WTC11 (cell line): ENCODE measurements at regions not wholly inside any gene's neighbourhood (a gene's known extent, or its start where the extent isn't known, plus 50 kb on each side); places are given as distances from the start of the nearest gene placed in this dataset.

ENCODE experiments used
- ATAC-seq: fragments of 200-7000 bp; cut with Tn5 transposase; 2 replicates; pipeline ENCODE4 v1.10.0; 2021; ENCODE audit warnings: mild to moderate bottlenecking, moderate library complexity
- CTCF ChIA-PET: fragments of 300-600 bp; sonication (Branson Sonifier 250); formaldehyde crosslinking; loops from one replicate; lab custom pipeline; 2021; ENCODE audit warnings: antibody characterized with exemption; lab: Charles Lee
- POLR2A ChIA-PET: fragments of 350-600 bp; sonication (Branson Sonifier 250); formaldehyde crosslinking; loops from one replicate; lab custom pipeline; 2021; ENCODE audit warnings: antibody characterized with exemption; lab: Charles Lee
- DNase-seq: peaks from one replicate; pipeline ENCODE4 v3.0.0; 2021; ENCODE audit warnings: low spot score
- H3K27ac Mint-ChIP-seq: 2 replicates; pipeline ENCODE4 v1.8.0; 2021; ENCODE audit warnings: mixed read lengths
- H3K27me3 Mint-ChIP-seq: 2 replicates; pipeline ENCODE4 v1.8.0; 2021; ENCODE audit warnings: low read depth, mild to moderate bottlenecking, moderate library complexity, mixed read lengths
- H3K36me3 Mint-ChIP-seq: 2 replicates; pipeline ENCODE4 v1.8.0; 2021; ENCODE audit warnings: mixed read lengths
- H3K4me1 Mint-ChIP-seq: 2 replicates; pipeline ENCODE4 v1.8.0; 2022; ENCODE audit warnings: mixed read lengths
- H3K4me3 Mint-ChIP-seq: 2 replicates; pipeline ENCODE4 v1.8.0; 2021; ENCODE audit warnings: mild to moderate bottlenecking, moderate library complexity, mixed read lengths
- H3K9me3 Mint-ChIP-seq: 2 replicates; pipeline ENCODE4 v1.8.0; 2021; ENCODE audit warnings: mixed read lengths
- ATF1 ChIP-seq: sonication (generic); formaldehyde crosslinking; IDR thresholded peaks from 2 replicates; pipeline ENCODE4 v1.8.1; 2023; ENCODE audit warnings: mild to moderate bottlenecking, moderate library complexity, missing genetic modification reagents
- FOXP1 ChIP-seq: sonication (generic); formaldehyde crosslinking; IDR thresholded peaks from 2 replicates; pipeline ENCODE4 v1.8.0; 2022; ENCODE audit warnings: missing genetic modification reagents, mild to moderate bottlenecking, moderate library complexity, borderline replicate concordance
- GABPB1 ChIP-seq: sonication (generic); formaldehyde crosslinking; IDR thresholded peaks from 2 replicates; pipeline ENCODE4 v1.8.1; 2023; ENCODE audit warnings: mild to moderate bottlenecking, missing genetic modification reagents
- GTF2I ChIP-seq: fragments of 250-450 bp; sonication (Bioruptor Pico); conservative IDR thresholded peaks from 2 replicates; pipeline ENCODE4 v1.4.0; 2021; ENCODE audit warnings: mild to moderate bottlenecking
- JUN ChIP-seq: sonication (generic); formaldehyde crosslinking; IDR thresholded peaks from 2 replicates; pipeline ENCODE4 v1.8.0; 2023; ENCODE audit warnings: mild to moderate bottlenecking, missing genetic modification reagents
- KAT7 ChIP-seq: sonication (generic); formaldehyde crosslinking; IDR thresholded peaks from 2 replicates; pipeline ENCODE4 v1.8.1; 2023; ENCODE audit warnings: missing genetic modification reagents, mild to moderate bottlenecking, borderline replicate concordance
- MXD4 ChIP-seq: fragments of 250-450 bp; sonication (Bioruptor Pico); IDR thresholded peaks from 2 replicates; pipeline ENCODE4 v1.8.0; 2021; ENCODE audit warnings: mild to moderate bottlenecking, moderate library complexity, borderline replicate concordance
- MYBL2 ChIP-seq: sonication (generic); formaldehyde crosslinking; IDR thresholded peaks from 2 replicates; pipeline ENCODE4 v1.8.1; 2023; ENCODE audit warnings: mild to moderate bottlenecking, moderate library complexity, missing genetic modification reagents
- NR1H2 ChIP-seq: sonication (generic); formaldehyde crosslinking; IDR thresholded peaks from 2 replicates; pipeline ENCODE4 v1.9.0; 2021; ENCODE audit warnings: mild to moderate bottlenecking, moderate library complexity, missing genetic modification reagents
- NR2C2 ChIP-seq: sonication (generic); formaldehyde crosslinking; IDR thresholded peaks from 2 replicates; pipeline ENCODE4 v1.8.0; 2022; ENCODE audit warnings: mild to moderate bottlenecking, missing genetic modification reagents
- NR3C1 ChIP-seq: sonication (generic); formaldehyde crosslinking; conservative IDR thresholded peaks from 2 replicates; pipeline ENCODE4 v1.8.1; 2023; ENCODE audit warnings: low read depth, mild to moderate bottlenecking, missing genetic modification reagents
- OVOL2 ChIP-seq: fragments of 250-450 bp; sonication (Bioruptor Pico); IDR thresholded peaks from 2 replicates; pipeline ENCODE4 v1.9.0; 2021; ENCODE audit warnings: mild to moderate bottlenecking, borderline replicate concordance
- PRRX2 ChIP-seq: fragments of 250-450 bp; sonication (Bioruptor Pico); IDR thresholded peaks from 2 replicates; pipeline ENCODE4 v1.8.0; 2021; ENCODE audit warnings: mild to moderate bottlenecking
- SMAD3 ChIP-seq: sonication (generic); formaldehyde crosslinking; IDR thresholded peaks from 2 replicates; pipeline ENCODE4 v1.8.0; 2022; ENCODE audit warnings: missing genetic modification reagents, mild to moderate bottlenecking, borderline replicate concordance
- SP1 ChIP-seq: sonication (generic); formaldehyde crosslinking; conservative IDR thresholded peaks from 2 replicates; pipeline ENCODE4 v1.8.1; 2022; ENCODE audit warnings: missing genetic modification reagents
- TF ChIP-seq, protein P1 (sequence below): sonication (generic); formaldehyde crosslinking; IDR thresholded peaks from 2 replicates; pipeline ENCODE4 v1.8.0; 2022; ENCODE audit warnings: missing genetic modification reagents
- TF ChIP-seq, protein P2 (sequence below): fragments of 250-450 bp; sonication (Bioruptor Pico); IDR thresholded peaks from 2 replicates; pipeline ENCODE4 v1.9.0; 2021; ENCODE audit warnings: mild to moderate bottlenecking
- TF ChIP-seq, protein P3 (sequence below): sonication (generic); formaldehyde crosslinking; IDR thresholded peaks from 2 replicates; pipeline ENCODE4 v1.8.1; 2023; ENCODE audit warnings: mild to moderate bottlenecking, missing genetic modification reagents
- TF ChIP-seq, protein P4 (sequence below): sonication (generic); formaldehyde crosslinking; IDR thresholded peaks from 2 replicates; pipeline ENCODE4 v1.8.0; 2022; ENCODE audit warnings: mild to moderate bottlenecking, missing genetic modification reagents
- TF ChIP-seq, protein P5 (sequence below): fragments of 250-450 bp; sonication (Bioruptor Pico); IDR thresholded peaks from 2 replicates; pipeline ENCODE4 v1.9.0; 2021; ENCODE audit warnings: mild to moderate bottlenecking, borderline replicate concordance
- TF ChIP-seq, protein P6 (sequence below): sonication (generic); formaldehyde crosslinking; conservative IDR thresholded peaks from 2 replicates; pipeline ENCODE4 v1.8.1; 2022; ENCODE audit warnings: mild to moderate bottlenecking, missing genetic modification reagents

DNA sequence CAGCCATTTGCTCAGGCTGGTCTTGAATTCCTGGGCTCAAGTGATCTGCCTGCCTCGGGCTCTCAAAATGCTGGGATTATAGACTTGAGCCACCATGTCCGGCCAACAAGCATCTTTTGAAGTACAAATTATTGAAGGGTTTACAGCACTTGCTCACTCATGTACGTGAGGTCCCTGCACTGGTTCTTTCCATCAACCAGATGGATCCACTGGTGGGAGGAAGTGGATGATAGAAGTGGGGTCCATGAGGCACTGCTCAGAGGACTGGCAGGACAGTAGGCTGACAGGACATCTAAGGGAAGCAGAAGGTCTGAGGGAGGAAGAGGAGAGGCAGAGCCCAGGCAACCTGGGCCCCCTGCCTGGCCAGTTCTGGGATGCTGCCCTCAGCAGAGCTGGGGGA is 109.2 kb upstream of the NXT1 start:
- POLR2A ChIA-PET, result no interaction called here
- Mint-ChIP-seq H3K27ac (no peak overlapping the region), H3K4me1 (no peaks in the 10 kb centered on the region), H3K4me3 (no peak overlapping the region), H3K9me3 (peaks cover 10% of the 10 kb centered on the region)
- ATAC-seq, result no peak
- no peak for DNase-seq
- TF ChIP-seq GABPB1 (no peak), ATF1 (CRISPR knock-in tag) (no peak), SP1 (CRISPR knock-in tag) (no peak), KAT7 (CRISPR knock-in tag) (no peak), NR3C1 (CRISPR knock-in tag) (no peak)
- TF ChIP-seq, all 79 proteins: peak for 0
- Mint-ChIP-seq H3K27me3 (peaks cover 18% of the 10 kb centered on the region), H3K36me3 (no peaks in the 10 kb centered on the region)
- CTCF ChIA-PET, result no interaction called here

DNA sequence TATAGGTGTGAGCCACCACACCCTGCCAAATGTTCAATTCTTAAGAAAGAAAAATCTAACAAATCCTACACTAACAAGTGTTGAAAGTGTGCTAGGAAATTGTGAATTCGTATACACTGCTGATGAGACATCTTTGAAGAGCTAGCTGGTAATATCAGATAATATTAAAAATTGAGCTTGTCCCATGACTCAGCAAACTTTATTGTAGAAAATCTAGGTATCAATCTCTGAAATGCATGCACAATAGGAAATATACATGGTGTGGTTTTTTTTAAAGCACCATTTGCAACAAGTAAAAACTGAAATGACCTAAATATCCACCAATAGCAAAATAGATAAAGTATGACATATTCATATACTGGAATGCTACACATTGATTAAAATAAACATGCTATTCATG is 110.1 kb upstream of the NXT1 start:
- TF ChIP-seq, protein P1, sequence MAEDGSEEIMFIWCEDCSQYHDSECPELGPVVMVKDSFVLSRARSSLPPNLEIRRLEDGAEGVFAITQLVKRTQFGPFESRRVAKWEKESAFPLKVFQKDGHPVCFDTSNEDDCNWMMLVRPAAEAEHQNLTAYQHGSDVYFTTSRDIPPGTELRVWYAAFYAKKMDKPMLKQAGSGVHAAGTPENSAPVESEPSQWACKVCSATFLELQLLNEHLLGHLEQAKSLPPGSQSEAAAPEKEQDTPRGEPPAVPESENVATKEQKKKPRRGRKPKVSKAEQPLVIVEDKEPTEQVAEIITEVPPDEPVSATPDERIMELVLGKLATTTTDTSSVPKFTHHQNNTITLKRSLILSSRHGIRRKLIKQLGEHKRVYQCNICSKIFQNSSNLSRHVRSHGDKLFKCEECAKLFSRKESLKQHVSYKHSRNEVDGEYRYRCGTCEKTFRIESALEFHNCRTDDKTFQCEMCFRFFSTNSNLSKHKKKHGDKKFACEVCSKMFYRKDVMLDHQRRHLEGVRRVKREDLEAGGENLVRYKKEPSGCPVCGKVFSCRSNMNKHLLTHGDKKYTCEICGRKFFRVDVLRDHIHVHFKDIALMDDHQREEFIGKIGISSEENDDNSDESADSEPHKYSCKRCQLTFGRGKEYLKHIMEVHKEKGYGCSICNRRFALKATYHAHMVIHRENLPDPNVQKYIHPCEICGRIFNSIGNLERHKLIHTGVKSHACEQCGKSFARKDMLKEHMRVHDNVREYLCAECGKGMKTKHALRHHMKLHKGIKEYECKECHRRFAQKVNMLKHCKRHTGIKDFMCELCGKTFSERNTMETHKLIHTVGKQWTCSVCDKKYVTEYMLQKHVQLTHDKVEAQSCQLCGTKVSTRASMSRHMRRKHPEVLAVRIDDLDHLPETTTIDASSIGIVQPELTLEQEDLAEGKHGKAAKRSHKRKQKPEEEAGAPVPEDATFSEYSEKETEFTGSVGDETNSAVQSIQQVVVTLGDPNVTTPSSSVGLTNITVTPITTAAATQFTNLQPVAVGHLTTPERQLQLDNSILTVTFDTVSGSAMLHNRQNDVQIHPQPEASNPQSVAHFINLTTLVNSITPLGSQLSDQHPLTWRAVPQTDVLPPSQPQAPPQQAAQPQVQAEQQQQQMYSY (CRISPR knock-in tag), result no peak
- TF ChIP-seq NR2C2 (no peak), SMAD3 (no peak), MXD4 (CRISPR knock-in tag) (no peak), FOXP1 (CRISPR knock-in tag) (no peak), OVOL2 (CRISPR knock-in tag) (no peak), PRRX2 (CRISPR knock-in tag) (no peak)
- TF ChIP-seq, protein P2, sequence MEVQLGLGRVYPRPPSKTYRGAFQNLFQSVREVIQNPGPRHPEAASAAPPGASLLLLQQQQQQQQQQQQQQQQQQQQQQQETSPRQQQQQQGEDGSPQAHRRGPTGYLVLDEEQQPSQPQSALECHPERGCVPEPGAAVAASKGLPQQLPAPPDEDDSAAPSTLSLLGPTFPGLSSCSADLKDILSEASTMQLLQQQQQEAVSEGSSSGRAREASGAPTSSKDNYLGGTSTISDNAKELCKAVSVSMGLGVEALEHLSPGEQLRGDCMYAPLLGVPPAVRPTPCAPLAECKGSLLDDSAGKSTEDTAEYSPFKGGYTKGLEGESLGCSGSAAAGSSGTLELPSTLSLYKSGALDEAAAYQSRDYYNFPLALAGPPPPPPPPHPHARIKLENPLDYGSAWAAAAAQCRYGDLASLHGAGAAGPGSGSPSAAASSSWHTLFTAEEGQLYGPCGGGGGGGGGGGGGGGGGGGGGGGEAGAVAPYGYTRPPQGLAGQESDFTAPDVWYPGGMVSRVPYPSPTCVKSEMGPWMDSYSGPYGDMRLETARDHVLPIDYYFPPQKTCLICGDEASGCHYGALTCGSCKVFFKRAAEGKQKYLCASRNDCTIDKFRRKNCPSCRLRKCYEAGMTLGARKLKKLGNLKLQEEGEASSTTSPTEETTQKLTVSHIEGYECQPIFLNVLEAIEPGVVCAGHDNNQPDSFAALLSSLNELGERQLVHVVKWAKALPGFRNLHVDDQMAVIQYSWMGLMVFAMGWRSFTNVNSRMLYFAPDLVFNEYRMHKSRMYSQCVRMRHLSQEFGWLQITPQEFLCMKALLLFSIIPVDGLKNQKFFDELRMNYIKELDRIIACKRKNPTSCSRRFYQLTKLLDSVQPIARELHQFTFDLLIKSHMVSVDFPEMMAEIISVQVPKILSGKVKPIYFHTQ (CRISPR knock-in tag), result no peak
- TF ChIP-seq, protein P3, sequence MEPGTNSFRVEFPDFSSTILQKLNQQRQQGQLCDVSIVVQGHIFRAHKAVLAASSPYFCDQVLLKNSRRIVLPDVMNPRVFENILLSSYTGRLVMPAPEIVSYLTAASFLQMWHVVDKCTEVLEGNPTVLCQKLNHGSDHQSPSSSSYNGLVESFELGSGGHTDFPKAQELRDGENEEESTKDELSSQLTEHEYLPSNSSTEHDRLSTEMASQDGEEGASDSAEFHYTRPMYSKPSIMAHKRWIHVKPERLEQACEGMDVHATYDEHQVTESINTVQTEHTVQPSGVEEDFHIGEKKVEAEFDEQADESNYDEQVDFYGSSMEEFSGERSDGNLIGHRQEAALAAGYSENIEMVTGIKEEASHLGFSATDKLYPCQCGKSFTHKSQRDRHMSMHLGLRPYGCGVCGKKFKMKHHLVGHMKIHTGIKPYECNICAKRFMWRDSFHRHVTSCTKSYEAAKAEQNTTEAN (CRISPR knock-in tag), result no peak
- DNase-seq (no peak), ATAC-seq (no peak)
- Mint-ChIP-seq H3K27ac (no peak overlapping the region), H3K36me3 (no peaks in the 10 kb centered on the region), H3K9me3 (peaks cover 10% of the 10 kb centered on the region), H3K4me3 (no peak overlapping the region), H3K27me3 (peaks cover 18% of the 10 kb centered on the region), H3K4me1 (no peaks in the 10 kb centered on the region)
- POLR2A ChIA-PET, result interaction anchor here (0.7 kb wide), 1 partner anchor 206 kb away, joined by 3 read pairs; no protein-coding TSS in a partner anchor
- CTCF ChIA-PET, result interaction anchor here (1.0 kb wide), 1 partner anchor 100 kb away, joined by 3 read pairs; no protein-coding TSS in a partner anchor

DNA sequence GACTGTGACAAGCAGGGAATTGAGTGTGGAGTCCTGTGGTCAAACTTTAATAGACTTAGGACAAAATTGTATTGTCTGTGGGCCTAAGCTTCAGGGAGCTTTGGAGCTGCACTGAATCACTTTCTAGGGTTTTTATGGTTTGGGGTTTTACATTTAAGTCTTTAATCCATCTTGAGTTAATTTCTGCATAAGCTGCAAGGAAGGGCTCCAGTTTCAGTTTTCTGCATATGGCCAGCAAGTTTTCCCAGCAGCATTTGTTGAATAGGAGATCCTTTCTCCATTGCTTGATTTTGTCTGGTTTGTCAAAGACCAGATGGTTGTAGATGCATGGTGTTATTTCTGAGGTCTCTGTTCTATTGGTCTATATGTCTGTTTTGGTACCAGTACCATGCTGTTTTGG is 113.4 kb upstream of the NXT1 start:
- Mint-ChIP-seq H3K4me1 (no peaks in the 10 kb centered on the region), H3K36me3 (no peaks in the 10 kb centered on the region), H3K27me3 (peaks cover 21% of the 10 kb centered on the region), H3K4me3 (no peak overlapping the region), H3K9me3 (peaks cover 18% of the 10 kb centered on the region), H3K27ac (no peak overlapping the region)
- TF ChIP-seq, protein P4, sequence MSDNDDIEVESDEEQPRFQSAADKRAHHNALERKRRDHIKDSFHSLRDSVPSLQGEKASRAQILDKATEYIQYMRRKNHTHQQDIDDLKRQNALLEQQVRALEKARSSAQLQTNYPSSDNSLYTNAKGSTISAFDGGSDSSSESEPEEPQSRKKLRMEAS (CRISPR knock-in tag), result no peak
- TF ChIP-seq GTF2I (no peak), JUN (CRISPR knock-in tag) (no peak), MYBL2 (no peak), NR1H2 (CRISPR knock-in tag) (no peak)
- TF ChIP-seq, protein P5, sequence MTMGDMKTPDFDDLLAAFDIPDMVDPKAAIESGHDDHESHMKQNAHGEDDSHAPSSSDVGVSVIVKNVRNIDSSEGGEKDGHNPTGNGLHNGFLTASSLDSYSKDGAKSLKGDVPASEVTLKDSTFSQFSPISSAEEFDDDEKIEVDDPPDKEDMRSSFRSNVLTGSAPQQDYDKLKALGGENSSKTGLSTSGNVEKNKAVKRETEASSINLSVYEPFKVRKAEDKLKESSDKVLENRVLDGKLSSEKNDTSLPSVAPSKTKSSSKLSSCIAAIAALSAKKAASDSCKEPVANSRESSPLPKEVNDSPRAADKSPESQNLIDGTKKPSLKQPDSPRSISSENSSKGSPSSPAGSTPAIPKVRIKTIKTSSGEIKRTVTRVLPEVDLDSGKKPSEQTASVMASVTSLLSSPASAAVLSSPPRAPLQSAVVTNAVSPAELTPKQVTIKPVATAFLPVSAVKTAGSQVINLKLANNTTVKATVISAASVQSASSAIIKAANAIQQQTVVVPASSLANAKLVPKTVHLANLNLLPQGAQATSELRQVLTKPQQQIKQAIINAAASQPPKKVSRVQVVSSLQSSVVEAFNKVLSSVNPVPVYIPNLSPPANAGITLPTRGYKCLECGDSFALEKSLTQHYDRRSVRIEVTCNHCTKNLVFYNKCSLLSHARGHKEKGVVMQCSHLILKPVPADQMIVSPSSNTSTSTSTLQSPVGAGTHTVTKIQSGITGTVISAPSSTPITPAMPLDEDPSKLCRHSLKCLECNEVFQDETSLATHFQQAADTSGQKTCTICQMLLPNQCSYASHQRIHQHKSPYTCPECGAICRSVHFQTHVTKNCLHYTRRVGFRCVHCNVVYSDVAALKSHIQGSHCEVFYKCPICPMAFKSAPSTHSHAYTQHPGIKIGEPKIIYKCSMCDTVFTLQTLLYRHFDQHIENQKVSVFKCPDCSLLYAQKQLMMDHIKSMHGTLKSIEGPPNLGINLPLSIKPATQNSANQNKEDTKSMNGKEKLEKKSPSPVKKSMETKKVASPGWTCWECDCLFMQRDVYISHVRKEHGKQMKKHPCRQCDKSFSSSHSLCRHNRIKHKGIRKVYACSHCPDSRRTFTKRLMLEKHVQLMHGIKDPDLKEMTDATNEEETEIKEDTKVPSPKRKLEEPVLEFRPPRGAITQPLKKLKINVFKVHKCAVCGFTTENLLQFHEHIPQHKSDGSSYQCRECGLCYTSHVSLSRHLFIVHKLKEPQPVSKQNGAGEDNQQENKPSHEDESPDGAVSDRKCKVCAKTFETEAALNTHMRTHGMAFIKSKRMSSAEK, result no peak
- TF ChIP-seq, protein P6, sequence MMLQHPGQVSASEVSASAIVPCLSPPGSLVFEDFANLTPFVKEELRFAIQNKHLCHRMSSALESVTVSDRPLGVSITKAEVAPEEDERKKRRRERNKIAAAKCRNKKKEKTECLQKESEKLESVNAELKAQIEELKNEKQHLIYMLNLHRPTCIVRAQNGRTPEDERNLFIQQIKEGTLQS (CRISPR knock-in tag), result no peak
- ChIA-PET CTCF (interaction anchor here (1.3 kb wide), 1 partner anchor 104 kb away, joined by 3 read pairs; no protein-coding TSS in a partner anchor), POLR2A (no interaction called here)
- DNase-seq (no peak), ATAC-seq (no peak)
